ENCODE measurements at regions not wholly inside any gene's neighbourhood (a gene's known extent, or its start where the extent isn't known, plus 50 kb on each side); places are given as distances from the start of the nearest gene placed in this dataset.
A peak's percentile ranks its signal among the peaks of the same experiment; 100 is the strongest.

DNA sequence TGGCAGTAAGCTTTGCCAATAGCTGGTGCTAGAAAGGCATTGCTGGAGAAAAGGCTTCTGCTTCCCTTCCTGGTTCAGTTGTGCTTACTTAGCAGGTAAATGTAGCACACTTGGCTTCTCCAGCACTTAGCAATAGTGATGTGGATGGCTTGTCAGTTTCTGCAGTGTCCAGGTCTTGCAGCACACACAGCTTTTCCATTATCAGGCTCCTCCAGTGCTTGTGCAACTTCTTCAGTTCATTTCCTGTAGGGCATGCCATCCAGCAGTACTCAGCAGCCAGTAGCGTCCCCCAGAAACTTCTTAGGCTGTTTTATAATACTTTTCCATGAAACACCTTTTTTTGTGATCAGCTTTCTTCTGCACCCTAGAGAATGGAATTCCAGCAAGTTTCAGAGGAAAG, 154.6 kb downstream of the SLC6A15 start:
- TF ChIP-seq ARNTL (CRISPR knock-in tag; IDR thresholded peaks at IDR 0.05; ENCODE audit: borderline replicate concordance, low read depth): no peak
- TF ChIP-seq ZNF565 (CRISPR knock-in tag; conservative IDR thresholded peaks at IDR 0.05; ENCODE audit: low read depth): no peak
- TF ChIP-seq CSDC2 (CRISPR knock-in tag; IDR thresholded peaks at IDR 0.05): no peak
- no peak for TF ChIP-seq ZFP30 (CRISPR knock-in tag; IDR thresholded peaks at IDR 0.05)
- TF ChIP-seq TSHZ2 (CRISPR knock-in tag; IDR thresholded peaks at IDR 0.05): no peak
- TF ChIP-seq BACH2 (CRISPR knock-in tag; IDR thresholded peaks at IDR 0.05; ENCODE audit: borderline replicate concordance): no peak
- TF ChIP-seq, protein P1, sequence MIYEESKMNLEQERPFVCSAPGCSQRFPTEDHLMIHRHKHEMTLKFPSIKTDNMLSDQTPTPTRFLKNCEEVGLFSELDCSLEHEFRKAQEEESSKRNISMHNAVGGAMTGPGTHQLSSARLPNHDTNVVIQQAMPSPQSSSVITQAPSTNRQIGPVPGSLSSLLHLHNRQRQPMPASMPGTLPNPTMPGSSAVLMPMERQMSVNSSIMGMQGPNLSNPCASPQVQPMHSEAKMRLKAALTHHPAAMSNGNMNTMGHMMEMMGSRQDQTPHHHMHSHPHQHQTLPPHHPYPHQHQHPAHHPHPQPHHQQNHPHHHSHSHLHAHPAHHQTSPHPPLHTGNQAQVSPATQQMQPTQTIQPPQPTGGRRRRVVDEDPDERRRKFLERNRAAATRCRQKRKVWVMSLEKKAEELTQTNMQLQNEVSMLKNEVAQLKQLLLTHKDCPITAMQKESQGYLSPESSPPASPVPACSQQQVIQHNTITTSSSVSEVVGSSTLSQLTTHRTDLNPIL (CRISPR knock-in tag; IDR thresholded peaks at IDR 0.05; ENCODE audit: low read depth): no peak
- no peak for TF ChIP-seq ESRRG (CRISPR knock-in tag; IDR thresholded peaks at IDR 0.05)
- ATAC-seq: no peak

- 0 out of 2 replicates have a peak, but pooled peaks have one; percentile 9 for TF ChIP-seq ISL1 (CRISPR knock-in tag; IDR thresholded peaks at IDR 0.05)
- TF ChIP-seq ZNF8 (CRISPR knock-in tag; IDR thresholded peaks at IDR 0.05): no peak
- ATAC-seq: peak; percentile 43; the same call in 1 of the 3 replicates
These were observed 155.6 kb downstream of the SLC6A15 start for GRCh38 chr12:84756961-84757360.

DNA sequence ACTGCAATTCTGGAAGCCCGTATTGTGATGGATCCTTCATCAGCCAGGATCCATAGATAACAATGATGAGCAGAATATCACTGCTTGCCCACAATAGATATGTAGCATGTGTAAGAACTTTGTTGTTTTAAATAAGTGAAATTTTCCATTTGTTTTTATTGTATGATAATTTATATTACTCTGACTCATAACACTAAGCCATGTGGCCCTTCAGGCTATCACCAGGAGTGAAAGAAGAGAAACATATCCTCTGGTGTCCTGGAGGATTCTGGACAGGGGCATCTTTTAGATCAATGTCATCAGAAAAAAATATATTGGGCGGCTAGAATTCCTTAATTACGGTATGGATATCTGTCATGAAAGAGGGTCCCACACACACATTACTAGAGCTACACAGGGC, 167.5 kb downstream of the SLC6A15 start:
- ATAC-seq: no peak
- no peak for TF ChIP-seq TOX (CRISPR knock-in tag; IDR thresholded peaks at IDR 0.05; ENCODE audit: borderline replicate concordance)
- no peak for TF ChIP-seq ZFP30 (CRISPR knock-in tag; IDR thresholded peaks at IDR 0.05)
- TF ChIP-seq ISL1 (CRISPR knock-in tag; IDR thresholded peaks at IDR 0.05): no peak
- TF ChIP-seq, protein P2, sequence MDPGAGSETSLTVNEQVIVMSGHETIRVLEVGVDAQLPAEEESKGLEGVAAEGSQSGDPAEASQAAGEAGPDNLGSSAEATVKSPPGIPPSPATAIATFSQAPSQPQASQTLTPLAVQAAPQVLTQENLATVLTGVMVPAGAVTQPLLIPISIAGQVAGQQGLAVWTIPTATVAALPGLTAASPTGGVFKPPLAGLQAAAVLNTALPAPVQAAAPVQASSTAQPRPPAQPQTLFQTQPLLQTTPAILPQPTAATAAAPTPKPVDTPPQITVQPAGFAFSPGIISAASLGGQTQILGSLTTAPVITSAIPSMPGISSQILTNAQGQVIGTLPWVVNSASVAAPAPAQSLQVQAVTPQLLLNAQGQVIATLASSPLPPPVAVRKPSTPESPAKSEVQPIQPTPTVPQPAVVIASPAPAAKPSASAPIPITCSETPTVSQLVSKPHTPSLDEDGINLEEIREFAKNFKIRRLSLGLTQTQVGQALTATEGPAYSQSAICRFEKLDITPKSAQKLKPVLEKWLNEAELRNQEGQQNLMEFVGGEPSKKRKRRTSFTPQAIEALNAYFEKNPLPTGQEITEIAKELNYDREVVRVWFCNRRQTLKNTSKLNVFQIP (CRISPR knock-in tag; IDR thresholded peaks at IDR 0.05; ENCODE audit: borderline replicate concordance, low read depth): no peak
- no peak for TF ChIP-seq ZFP3 (CRISPR knock-in tag; IDR thresholded peaks at IDR 0.05)
- no peak for TF ChIP-seq TCF4 (CRISPR knock-in tag; IDR thresholded peaks at IDR 0.05; ENCODE audit: borderline replicate concordance)
- TF ChIP-seq TSHZ2 (CRISPR knock-in tag; IDR thresholded peaks at IDR 0.05): no peak
- TF ChIP-seq ZNF8 (CRISPR knock-in tag; IDR thresholded peaks at IDR 0.05): no peak
- TF ChIP-seq, protein P1 (CRISPR knock-in tag; IDR thresholded peaks at IDR 0.05; ENCODE audit: low read depth): no peak
- TF ChIP-seq ARNTL (CRISPR knock-in tag; IDR thresholded peaks at IDR 0.05; ENCODE audit: borderline replicate concordance, low read depth): no peak
- TF ChIP-seq OSR1 (CRISPR knock-in tag; IDR thresholded peaks at IDR 0.05): no peak
- TF ChIP-seq ZNF70 (CRISPR knock-in tag; IDR thresholded peaks at IDR 0.05): no peak
- TF ChIP-seq ZC3H10 (CRISPR knock-in tag; IDR thresholded peaks at IDR 0.05): no peak
- no peak for TF ChIP-seq CSDC2 (CRISPR knock-in tag; IDR thresholded peaks at IDR 0.05)
- TF ChIP-seq PATZ1 (CRISPR knock-in tag; IDR thresholded peaks at IDR 0.05; ENCODE audit: borderline replicate concordance): no peak
- no peak for TF ChIP-seq PPARA (CRISPR knock-in tag; IDR thresholded peaks at IDR 0.05; ENCODE audit: borderline replicate concordance)
- TF ChIP-seq SNAI2 (CRISPR knock-in tag; IDR thresholded peaks at IDR 0.05): no peak
- TF ChIP-seq BACH2 (CRISPR knock-in tag; IDR thresholded peaks at IDR 0.05; ENCODE audit: borderline replicate concordance): no peak

All from SK-N-SH treated with all-trans-retinoic acid at 6 μM for 48 hours (cell line).